Mesodermal cell (in vitro differentiated cells): ENCODE measurements at regions not wholly inside any gene's neighbourhood (a gene's known extent, or its start where the extent isn't known, plus 50 kb on each side); places are given as distances from the start of the nearest gene placed in this dataset.
"Not testable (repeated sequence)": the region's sequence is repeated elsewhere in the genome, so short reads cannot be mapped to it uniquely, and the experiment has no call there.

Source experiments
- H3K27ac ChIP-seq: 2 replicates; pipeline ENCODE4 v1.7.0; 2013; ENCODE audit warnings: mild to moderate bottlenecking, low read depth, low read length, moderate library complexity; ENCODE audit not compliant: severe bottlenecking
- H3K36me3 ChIP-seq: 2 replicates; pipeline ENCODE4 v1.7.1; 2013; ENCODE audit warnings: mild to moderate bottlenecking, low read length, moderate library complexity; ENCODE audit not compliant: control insufficient read depth, insufficient read depth
- H3K4me1 ChIP-seq: one replicate; pipeline ENCODE4 v1.7.1; 2013; ENCODE audit warnings: mild to moderate bottlenecking, low read length; ENCODE audit not compliant: insufficient read depth, control insufficient read depth, poor library complexity, severe bottlenecking
- H3K4me3 ChIP-seq: 2 replicates; pipeline ENCODE4 v1.7.0; 2013; ENCODE audit warnings: low read length, control low read depth, mild to moderate bottlenecking; ENCODE audit not compliant: insufficient read depth, poor library complexity, severe bottlenecking; ENCODE audit errors: extremely low read depth
- H3K9me3 ChIP-seq: 2 replicates; pipeline ENCODE4 v1.7.1; 2013; ENCODE audit warnings: mild to moderate bottlenecking, low read length, moderate library complexity; ENCODE audit not compliant: control insufficient read depth
- WGBS, 2 experiments: methylation state at CpG; one replicate each; pipeline ENCODE4 v1.1.5; 2013; ENCODE audit warnings: missing lambda C conversion rate in 2 of 2; ENCODE audit not compliant: insufficient coverage in 2 of 2; 5-methylcytosine and 5-hydroxymethylcytosine counted together

GRCh38 chr18:14961991-14962390 lies 214.0 kb downstream of the ANKRD30B start:
- Histone ChIP-seq H3K9me3 (peaks cover 54% of the 10 kb centered on the region), H3K4me3 (no peak overlapping the region), H3K27ac (no peak overlapping the region), H3K36me3 (no peaks in the 10 kb centered on the region), H3K4me1 (no peaks in the 10 kb centered on the region)
- WGBS, 2 experiments: 83 to 95% methylated on average over 3 to 5 of the region's 5 CpGs

- Histone ChIP-seq H3K4me1 (no peaks in the 10 kb centered on the region), H3K27ac (no peak overlapping the region), H3K9me3 (peaks cover 60% of the 10 kb centered on the region), H3K4me3 (no peak overlapping the region), H3K36me3 (no peaks in the 10 kb centered on the region)
- WGBS, 2 experiments: 82 to 93% methylated on average over 5 to 8 of the region's 8 CpGs
These were observed 214.7 kb downstream of the ANKRD30B start for GRCh38 chr18:14962626-14963025.

- H3K27ac ChIP-seq: no peak overlapping the region
- no peaks in the 10 kb centered on the region for H3K4me1 ChIP-seq
- H3K36me3 ChIP-seq: no peaks in the 10 kb centered on the region
- 66 to 79% methylated on average over 5 of the region's 6 CpGs for WGBS, 2 experiments
- peaks cover 65% of the 10 kb centered on the region for H3K9me3 ChIP-seq
- no peak overlapping the region for H3K4me3 ChIP-seq
These were observed 215.3 kb downstream of the ANKRD30B start for GRCh38 chr18:14963246-14963645.

GRCh38 chr18:14964002-14964401 lies 216.0 kb downstream of the ANKRD30B start:
- Histone ChIP-seq H3K4me3 (no peak overlapping the region), H3K36me3 (no peaks in the 10 kb centered on the region), H3K27ac (no peak overlapping the region), H3K9me3 (peaks cover 70% of the 10 kb centered on the region), H3K4me1 (no peaks in the 10 kb centered on the region)
- WGBS, 2 experiments: 93% methylated on average over 3 of the region's 6 CpGs; no CpG with 5 or more reads in 1 of the 2 experiments

GRCh38 chr18:14964406-14964805 lies 216.4 kb downstream of the ANKRD30B start:
- no peaks in the 10 kb centered on the region for H3K4me1 ChIP-seq
- peaks cover 71% of the 10 kb centered on the region for H3K9me3 ChIP-seq
- H3K4me3 ChIP-seq: no peak overlapping the region
- no peak overlapping the region for H3K27ac ChIP-seq
- H3K36me3 ChIP-seq: no peaks in the 10 kb centered on the region

GRCh38 chr18:14964976-14965375 lies 217.0 kb downstream of the ANKRD30B start:
- H3K36me3 ChIP-seq, H3K27ac ChIP-seq, H3K4me1 ChIP-seq, H3K4me3 ChIP-seq: not testable (repeated sequence)
- H3K9me3 ChIP-seq: peaks cover 71% of the 10 kb centered on the region
- 60 to 96% methylated on average over 1 to 3 of the region's 4 CpGs for WGBS, 2 experiments

GRCh38 chr18:14965553-14965952 lies 217.6 kb downstream of the ANKRD30B start:
- Histone ChIP-seq H3K4me3 (no peak overlapping the region), H3K27ac (no peak overlapping the region), H3K4me1 (no peaks in the 10 kb centered on the region), H3K9me3 (peaks cover 74% of the 10 kb centered on the region), H3K36me3 (no peaks in the 10 kb centered on the region)
- WGBS, 2 experiments: 57 to 78% methylated on average over 5 to 10 of the region's 11 CpGs

GRCh38 chr18:14967246-14967645 lies 219.3 kb downstream of the ANKRD30B start:
- H3K4me3 ChIP-seq, H3K36me3 ChIP-seq, H3K4me1 ChIP-seq, H3K27ac ChIP-seq: not testable (repeated sequence)
- peaks cover 78% of the 10 kb centered on the region for H3K9me3 ChIP-seq
- 53 to 84% methylated on average over 2 to 3 of the region's 3 CpGs for whole genome bisulfite sequencing, 2 experiments

- H3K9me3 ChIP-seq: peaks cover 62% of the 10 kb centered on the region
- 75 to 89% methylated on average over 1 of the region's 9 CpGs for WGBS, 2 experiments
- H3K27ac ChIP-seq: no peak overlapping the region
- no peaks in the 10 kb centered on the region for H3K36me3 ChIP-seq
- no peaks in the 10 kb centered on the region for H3K4me1 ChIP-seq
- H3K4me3 ChIP-seq: no peak overlapping the region
These were observed 221.5 kb downstream of the ANKRD30B start for GRCh38 chr18:14969500-14969899.

- no peaks in the 10 kb centered on the region for H3K36me3 ChIP-seq
These were observed 222.1 kb downstream of the ANKRD30B start for GRCh38 chr18:14970027-14970426.

GRCh38 chr18:14971461-14972185 lies 223.7 kb downstream of the ANKRD30B start:
- no peaks in the 10 kb centered on the region for H3K4me1 ChIP-seq
- H3K27ac ChIP-seq: no peak overlapping the region
- no peak overlapping the region for H3K4me3 ChIP-seq
- H3K36me3 ChIP-seq: no peaks in the 10 kb centered on the region
- peaks cover 57% of the 10 kb centered on the region for H3K9me3 ChIP-seq
- WGBS, 2 experiments: 81 to 87% methylated on average over 4 of the region's 5 CpGs

More at GRCh38 chr18:14970027-14970426, 222.1 kb downstream of the ANKRD30B start:
- WGBS, 2 experiments: 57 to 67% methylated on average over 3 to 4 of the region's 5 CpGs
- Histone ChIP-seq H3K27ac (no peak overlapping the region), H3K4me1 (no peaks in the 10 kb centered on the region), H3K9me3 (peaks cover 56% of the 10 kb centered on the region), H3K4me3 (no peak overlapping the region)
